ENCODE measurements at regions not wholly inside any gene's neighbourhood (a gene's known extent, or its start where the extent isn't known, plus 50 kb on each side); places are given as distances from the start of the nearest gene placed in this dataset.

GRCh38 chr2:9705196-9705595 is 74.4 kb upstream of the YWHAQ start:
- no peak for TF ChIP-seq CTCF (conservative IDR thresholded peaks at IDR 0.05; ENCODE audit: control insufficient read depth, insufficient read depth, low read depth, low read length)
- no peak overlapping the region for H3K4me3 ChIP-seq (ENCODE audit: control insufficient read depth, low read depth, low read length)
- DNase-seq (ENCODE audit: low read depth): no peak

DNA sequence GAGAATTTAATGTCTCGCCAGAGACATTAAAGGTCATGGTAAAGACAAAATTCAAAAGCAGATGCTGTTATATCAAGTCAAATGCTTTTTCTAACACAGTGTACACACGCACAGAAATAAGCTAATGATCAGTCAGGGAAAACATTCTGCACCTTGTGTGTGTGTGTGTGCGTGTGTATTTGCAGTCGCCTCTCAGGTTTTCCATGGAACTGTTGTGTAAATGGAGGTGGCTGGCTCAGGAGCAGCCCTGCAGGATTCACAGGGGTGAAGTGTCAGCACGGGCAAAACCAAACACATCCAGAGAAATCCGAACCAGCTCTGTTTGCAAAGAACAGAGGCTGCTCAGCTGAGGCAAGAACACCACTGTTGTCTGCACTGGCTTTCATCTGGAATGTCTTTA is 76.2 kb upstream of the YWHAQ start:
- DNase-seq (ENCODE audit: low read depth): no peak
- TF ChIP-seq CTCF (conservative IDR thresholded peaks at IDR 0.05; ENCODE audit: control insufficient read depth, insufficient read depth, low read depth, low read length): no peak

DNA sequence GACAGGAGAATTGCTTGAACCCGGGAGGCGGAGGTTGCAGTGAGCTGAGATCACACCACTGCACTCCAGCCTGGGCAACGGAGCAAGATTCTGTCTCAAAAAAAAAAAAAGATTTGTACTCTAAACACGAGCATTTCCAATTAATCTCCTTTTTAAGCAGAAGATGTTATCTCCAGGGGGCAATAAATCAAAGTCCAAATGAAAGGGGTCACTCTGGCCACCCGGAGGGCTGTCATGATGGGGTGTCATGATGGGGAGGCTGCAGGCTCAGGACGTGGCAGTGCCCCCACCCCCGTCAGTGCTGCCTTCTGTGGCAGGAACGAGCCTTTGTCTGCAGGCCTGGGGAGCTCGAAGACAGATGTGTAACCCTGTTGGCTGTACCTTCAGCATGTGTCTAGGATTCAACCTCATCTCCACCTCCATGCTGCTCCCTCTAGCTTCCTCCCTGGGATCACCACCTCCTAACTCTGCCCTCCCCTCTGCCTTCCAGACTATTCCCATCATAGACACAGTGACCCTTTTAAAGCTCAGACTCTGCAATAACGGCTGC is 76.9 kb upstream of the YWHAQ start:
- DNase-seq (ENCODE audit: low read depth): no peak
- no peak overlapping the region for H3K4me3 ChIP-seq (ENCODE audit: control insufficient read depth, low read depth, low read length)
- TF ChIP-seq CTCF (conservative IDR thresholded peaks at IDR 0.05; ENCODE audit: control insufficient read depth, insufficient read depth, low read depth, low read length): no peak

More for the DNA sequence above, 76.2 kb upstream of the YWHAQ start:
- H3K4me3 ChIP-seq (ENCODE audit: control insufficient read depth, low read depth, low read length): no peak overlapping the region

GRCh38 chr2:9708683-9709538 is 78.1 kb upstream of the YWHAQ start:
- H3K4me3 ChIP-seq (ENCODE audit: control insufficient read depth, low read depth, low read length): no peak overlapping the region
- TF ChIP-seq CTCF (conservative IDR thresholded peaks at IDR 0.05; ENCODE audit: control insufficient read depth, insufficient read depth, low read depth, low read length): no peak
- DNase-seq (ENCODE audit: low read depth): peak; percentile 25

DNA sequence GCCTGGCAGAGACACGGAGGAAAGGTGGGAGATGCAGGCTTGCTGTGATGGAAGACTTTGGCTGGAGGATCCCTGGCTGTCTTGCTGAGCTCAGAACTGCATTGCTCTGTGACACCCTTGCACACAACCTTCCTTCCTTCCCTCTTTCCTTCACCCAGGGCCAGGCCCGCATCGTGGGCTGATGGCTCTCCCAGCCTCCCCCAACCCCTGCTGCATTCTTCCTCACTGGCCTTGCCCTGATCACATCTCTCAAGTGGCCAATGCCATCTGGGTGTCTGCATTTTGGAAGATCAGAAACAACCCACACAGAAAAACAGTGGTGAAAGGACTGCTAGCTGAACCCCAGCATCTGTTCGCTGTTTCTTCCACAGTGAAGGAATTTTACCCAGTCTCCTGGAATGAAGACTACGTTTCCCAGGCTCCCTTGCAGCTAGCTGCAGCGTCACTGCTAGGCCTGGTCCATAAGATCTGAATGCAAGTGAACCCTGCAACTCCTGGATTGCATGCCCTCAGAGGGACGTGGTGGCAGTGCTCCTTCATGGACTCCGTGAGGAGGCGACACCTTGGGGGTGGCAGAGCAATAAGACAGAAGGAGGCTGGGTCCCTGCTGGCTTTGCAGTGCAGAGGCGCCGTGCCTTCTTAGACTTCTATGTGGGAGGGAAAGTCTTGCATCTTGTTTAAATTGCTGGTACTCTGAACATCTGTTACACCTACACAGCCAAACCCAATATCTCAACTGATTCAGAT is 78.9 kb upstream of the YWHAQ start:
- H3K4me3 ChIP-seq (ENCODE audit: control insufficient read depth, low read depth, low read length): no peak overlapping the region
- DNase-seq (ENCODE audit: low read depth): no peak
- TF ChIP-seq CTCF (conservative IDR thresholded peaks at IDR 0.05; ENCODE audit: control insufficient read depth, insufficient read depth, low read depth, low read length): no peak

GRCh38 chr2:9710311-9710710 is 79.5 kb upstream of the YWHAQ start:
- DNase-seq (ENCODE audit: low read depth): no peak

More at GRCh38 chr2:9710311-9710710, 79.5 kb upstream of the YWHAQ start:
- TF ChIP-seq CTCF (conservative IDR thresholded peaks at IDR 0.05; ENCODE audit: control insufficient read depth, insufficient read depth, low read depth, low read length): no peak
- no peak overlapping the region for H3K4me3 ChIP-seq (ENCODE audit: control insufficient read depth, low read depth, low read length)

Data from fibroblast of mammary gland (primary cell).